Neural progenitor cell (in vitro differentiated cells): ENCODE measurements at regions not wholly inside any gene's neighbourhood (a gene's known extent, or its start where the extent isn't known, plus 50 kb on each side); places are given as distances from the start of the nearest gene placed in this dataset.

ENCODE experiments used
- EZH2 ChIP-seq: fragments of 200-600 bp; sonication (generic); IDR thresholded peaks from 2 replicates; pipeline ENCODE4 v1.6.1; 2017; ENCODE audit warnings: antibody characterized with exemption, mild to moderate bottlenecking, moderate library complexity
- TF ChIP-seq, protein P1 (sequence below): fragments of 200-600 bp; sonication (generic); IDR thresholded peaks from 2 replicates; pipeline ENCODE4 v1.5.1; 2017; ENCODE audit warnings: antibody characterized with exemption, mild to moderate bottlenecking

- TF ChIP-seq, protein P1, sequence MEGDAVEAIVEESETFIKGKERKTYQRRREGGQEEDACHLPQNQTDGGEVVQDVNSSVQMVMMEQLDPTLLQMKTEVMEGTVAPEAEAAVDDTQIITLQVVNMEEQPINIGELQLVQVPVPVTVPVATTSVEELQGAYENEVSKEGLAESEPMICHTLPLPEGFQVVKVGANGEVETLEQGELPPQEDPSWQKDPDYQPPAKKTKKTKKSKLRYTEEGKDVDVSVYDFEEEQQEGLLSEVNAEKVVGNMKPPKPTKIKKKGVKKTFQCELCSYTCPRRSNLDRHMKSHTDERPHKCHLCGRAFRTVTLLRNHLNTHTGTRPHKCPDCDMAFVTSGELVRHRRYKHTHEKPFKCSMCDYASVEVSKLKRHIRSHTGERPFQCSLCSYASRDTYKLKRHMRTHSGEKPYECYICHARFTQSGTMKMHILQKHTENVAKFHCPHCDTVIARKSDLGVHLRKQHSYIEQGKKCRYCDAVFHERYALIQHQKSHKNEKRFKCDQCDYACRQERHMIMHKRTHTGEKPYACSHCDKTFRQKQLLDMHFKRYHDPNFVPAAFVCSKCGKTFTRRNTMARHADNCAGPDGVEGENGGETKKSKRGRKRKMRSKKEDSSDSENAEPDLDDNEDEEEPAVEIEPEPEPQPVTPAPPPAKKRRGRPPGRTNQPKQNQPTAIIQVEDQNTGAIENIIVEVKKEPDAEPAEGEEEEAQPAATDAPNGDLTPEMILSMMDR = no peak
- no peak for TF ChIP-seq EZH2
Observed at GRCh38 chr9:85137696-85138095, 468.2 kb downstream of the NTRK2 start.
